ENCODE measurements at regions not wholly inside any gene's neighbourhood (a gene's known extent, or its start where the extent isn't known, plus 50 kb on each side); places are given as distances from the start of the nearest gene placed in this dataset.

DNA sequence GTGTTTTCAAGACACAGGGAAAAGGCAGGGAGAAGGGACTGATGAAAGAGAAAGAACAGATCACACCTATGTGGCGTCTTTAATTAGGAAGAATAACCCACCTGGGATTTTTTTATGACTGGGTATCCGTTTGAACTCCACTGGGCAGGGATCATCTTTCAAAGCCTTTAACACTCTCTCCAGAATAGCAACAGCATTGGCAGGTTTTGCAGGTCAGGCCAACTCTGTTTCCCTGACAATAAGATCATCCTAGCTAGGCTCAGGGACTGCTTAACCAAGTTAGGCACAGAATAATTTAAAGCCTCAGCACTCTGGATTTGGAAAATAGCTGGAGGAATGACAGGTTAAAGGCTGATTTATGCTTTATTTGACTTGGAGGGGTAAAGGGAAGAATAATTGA, 117.6 kb downstream of the SUDS3 start:
- no peak for TF ChIP-seq POLR2A (IDR thresholded peaks at IDR 0.05; ENCODE audit: low read depth, low read length)
- no peak for TF ChIP-seq SPI1 (IDR thresholded peaks at IDR 0.05; ENCODE audit: low read depth, low read length)
- no peak for TF ChIP-seq POLR2AphosphoS5 (IDR thresholded peaks at IDR 0.05; ENCODE audit: low read depth, low read length)
- no peak for TF ChIP-seq TAF1 (IDR thresholded peaks at IDR 0.05; ENCODE audit: low read depth, low read length)
- no peak for TF ChIP-seq POU2F2 (IDR thresholded peaks at IDR 0.05; ENCODE audit: low read depth, low read length)
- no peak for TF ChIP-seq PAX5 (IDR thresholded peaks at IDR 0.05; ENCODE audit: insufficient read depth, low read length, severe bottlenecking)

All from GM12891 (cell line).